GM12891 (cell line): ENCODE measurements at regions not wholly inside any gene's neighbourhood (a gene's known extent, or its start where the extent isn't known, plus 50 kb on each side); places are given as distances from the start of the nearest gene placed in this dataset.

Experiments
- POLR2A ChIP-seq: IDR thresholded peaks from 2 replicates; pipeline ENCODE4 v1.6.1; 2011; ENCODE audit warnings: low read depth, low read length, control low read depth
- POLR2AphosphoS5 ChIP-seq: IDR thresholded peaks from 2 replicates; pipeline ENCODE4 v1.6.1; 2011; ENCODE audit warnings: low read depth, low read length, control low read depth

DNA sequence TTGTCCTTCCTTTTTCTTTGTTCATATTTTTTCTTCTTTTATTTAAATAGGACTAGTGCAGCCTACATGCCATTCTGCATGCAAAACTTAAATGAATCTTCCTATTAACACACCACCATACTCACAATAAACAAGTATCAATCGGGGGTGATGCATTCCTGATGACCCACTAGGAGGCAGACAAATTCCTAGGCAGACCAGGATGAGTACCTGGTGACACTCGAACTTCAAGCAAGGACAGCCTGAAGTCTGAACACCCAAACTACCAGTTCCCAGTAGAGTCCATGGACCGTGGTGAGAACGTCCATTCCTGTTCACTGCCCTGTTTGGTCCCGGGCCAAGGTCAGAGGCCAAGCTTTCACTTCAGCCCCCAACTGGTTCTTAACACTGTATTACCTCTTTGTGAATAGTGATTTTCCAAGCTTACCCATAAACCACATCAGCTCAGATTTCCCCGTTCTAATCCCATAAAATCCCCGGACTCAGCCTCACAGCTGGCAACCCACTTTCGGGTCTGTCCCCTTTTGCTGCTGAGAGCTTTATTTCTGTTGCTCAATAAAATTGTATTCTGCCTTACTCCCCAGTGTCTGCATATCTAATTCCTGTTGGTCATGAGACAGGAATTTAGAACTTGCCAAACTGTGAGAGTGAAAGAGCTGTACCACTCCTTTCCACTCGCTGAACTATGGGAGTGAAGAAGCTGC lies 1286.6 kb downstream of the FSTL5 start:
- TF ChIP-seq POLR2A (no peak), POLR2AphosphoS5 (no peak)
